Spleen (tissue), 7 donors: ENCODE measurements at regions not wholly inside any gene's neighbourhood (a gene's known extent, or its start where the extent isn't known, plus 50 kb on each side); places are given as distances from the start of the nearest gene placed in this dataset.

Experiments
- POLR2A ChIP-seq, 3 donors: fragments of 450-650 bp; IDR thresholded peaks; one replicate each; pipeline ENCODE4 v1.5.1; 2017; ENCODE audit warnings: antibody characterized with exemption in 3 of 3, mild to moderate bottlenecking in 1 of 3
- POLR2AphosphoS5 ChIP-seq, 3 donors: sonication (generic); formaldehyde crosslinking; IDR thresholded peaks; one replicate each; pipeline ENCODE4 v1.5.1; 2017; ENCODE audit warnings: antibody characterized with exemption in 3 of 3
- TF ChIP-seq, protein P1 (sequence below), 11 experiments: fragments of 200-600 bp in 7 of 11; fragments of 450-650 bp in 4 of 11; sonication (generic) in 4 of 11; IDR thresholded peaks in 8 of 11; conservative IDR thresholded peaks in 3 of 11; 1 replicate in 7 of 11; 2 replicates in 4 of 11; pipeline versions ENCODE4 v1.4.0 to v1.8.0; 2016 to 2021; ENCODE audit warnings: antibody characterized with exemption in 11 of 11, inconsistent platforms in 4 of 11, mild to moderate bottlenecking in 1 of 11
- donor health status: DM: no; HTN: no; CAD: no; lungs with moderate emphysema.
- donor health status: DM: no; HTN: no; CAD: no.
- donor health status: DM: no; HTN: no; CAD: no.

- TF ChIP-seq, protein P1, sequence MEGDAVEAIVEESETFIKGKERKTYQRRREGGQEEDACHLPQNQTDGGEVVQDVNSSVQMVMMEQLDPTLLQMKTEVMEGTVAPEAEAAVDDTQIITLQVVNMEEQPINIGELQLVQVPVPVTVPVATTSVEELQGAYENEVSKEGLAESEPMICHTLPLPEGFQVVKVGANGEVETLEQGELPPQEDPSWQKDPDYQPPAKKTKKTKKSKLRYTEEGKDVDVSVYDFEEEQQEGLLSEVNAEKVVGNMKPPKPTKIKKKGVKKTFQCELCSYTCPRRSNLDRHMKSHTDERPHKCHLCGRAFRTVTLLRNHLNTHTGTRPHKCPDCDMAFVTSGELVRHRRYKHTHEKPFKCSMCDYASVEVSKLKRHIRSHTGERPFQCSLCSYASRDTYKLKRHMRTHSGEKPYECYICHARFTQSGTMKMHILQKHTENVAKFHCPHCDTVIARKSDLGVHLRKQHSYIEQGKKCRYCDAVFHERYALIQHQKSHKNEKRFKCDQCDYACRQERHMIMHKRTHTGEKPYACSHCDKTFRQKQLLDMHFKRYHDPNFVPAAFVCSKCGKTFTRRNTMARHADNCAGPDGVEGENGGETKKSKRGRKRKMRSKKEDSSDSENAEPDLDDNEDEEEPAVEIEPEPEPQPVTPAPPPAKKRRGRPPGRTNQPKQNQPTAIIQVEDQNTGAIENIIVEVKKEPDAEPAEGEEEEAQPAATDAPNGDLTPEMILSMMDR (IDR thresholded peaks at IDR 0.05 in 8 of 11, conservative IDR thresholded peaks at IDR 0.05 in 3 of 11), result no peak
- no peak for TF ChIP-seq POLR2A (IDR thresholded peaks at IDR 0.05)
- no peak for TF ChIP-seq POLR2AphosphoS5 (IDR thresholded peaks at IDR 0.05)
Measured at GRCh38 chr7:82507976-82508677, 64.5 kb upstream of the CACNA2D1 start.
